WTC11 (cell line): ENCODE measurements at regions not wholly inside any gene's neighbourhood (a gene's known extent, or its start where the extent isn't known, plus 50 kb on each side); places are given as distances from the start of the nearest gene placed in this dataset.

Experiments used
- ATAC-seq: fragments of 200-7000 bp; cut with Tn5 transposase; 2 replicates; pipeline ENCODE4 v1.10.0; 2021; ENCODE audit warnings: mild to moderate bottlenecking, moderate library complexity
- CTCF ChIA-PET: fragments of 300-600 bp; sonication (Branson Sonifier 250); formaldehyde crosslinking; loops from one replicate; lab custom pipeline; 2021; ENCODE audit warnings: antibody characterized with exemption; lab: Charles Lee
- POLR2A ChIA-PET: fragments of 350-600 bp; sonication (Branson Sonifier 250); formaldehyde crosslinking; loops from one replicate; lab custom pipeline; 2021; ENCODE audit warnings: antibody characterized with exemption; lab: Charles Lee
- DNase-seq: peaks from one replicate; pipeline ENCODE4 v3.0.0; 2021; ENCODE audit warnings: low spot score
- H3K27ac Mint-ChIP-seq: 2 replicates; pipeline ENCODE4 v1.8.0; 2021; ENCODE audit warnings: mixed read lengths
- H3K27me3 Mint-ChIP-seq: 2 replicates; pipeline ENCODE4 v1.8.0; 2021; ENCODE audit warnings: low read depth, mild to moderate bottlenecking, moderate library complexity, mixed read lengths
- H3K36me3 Mint-ChIP-seq: 2 replicates; pipeline ENCODE4 v1.8.0; 2021; ENCODE audit warnings: mixed read lengths
- H3K4me1 Mint-ChIP-seq: 2 replicates; pipeline ENCODE4 v1.8.0; 2022; ENCODE audit warnings: mixed read lengths
- H3K4me3 Mint-ChIP-seq: 2 replicates; pipeline ENCODE4 v1.8.0; 2021; ENCODE audit warnings: mild to moderate bottlenecking, moderate library complexity, mixed read lengths
- H3K9me3 Mint-ChIP-seq: 2 replicates; pipeline ENCODE4 v1.8.0; 2021; ENCODE audit warnings: mixed read lengths
- FOXJ3 ChIP-seq: sonication (generic); formaldehyde crosslinking; IDR thresholded peaks from 2 replicates; pipeline ENCODE4 v1.9.0; 2021; ENCODE audit warnings: missing genetic modification reagents, mild to moderate bottlenecking, borderline replicate concordance
- FOXK1 ChIP-seq: sonication (generic); formaldehyde crosslinking; IDR thresholded peaks from 2 replicates; pipeline ENCODE4 v1.8.0; 2022; ENCODE audit warnings: mild to moderate bottlenecking, moderate library complexity, missing genetic modification reagents
- FOXP1 ChIP-seq: sonication (generic); formaldehyde crosslinking; IDR thresholded peaks from 2 replicates; pipeline ENCODE4 v1.8.0; 2022; ENCODE audit warnings: missing genetic modification reagents, mild to moderate bottlenecking, moderate library complexity, borderline replicate concordance
- HMGA2 ChIP-seq: fragments of 250-450 bp; sonication (Bioruptor Pico); IDR thresholded peaks from 2 replicates; pipeline ENCODE4 v1.4.0; 2021; ENCODE audit warnings: mild to moderate bottlenecking, moderate library complexity
- IRF2 ChIP-seq: sonication (generic); formaldehyde crosslinking; IDR thresholded peaks from 2 replicates; pipeline ENCODE4 v1.8.0; 2022; ENCODE audit warnings: low read depth, missing genetic modification reagents, borderline replicate concordance
- JAZF1 ChIP-seq: fragments of 250-450 bp; sonication (Bioruptor Pico); IDR thresholded peaks from 2 replicates; pipeline ENCODE4 v1.9.0; 2021; ENCODE audit warnings: moderate library complexity, mild to moderate bottlenecking, inconsistent platforms
- OVOL2 ChIP-seq: fragments of 250-450 bp; sonication (Bioruptor Pico); IDR thresholded peaks from 2 replicates; pipeline ENCODE4 v1.9.0; 2021; ENCODE audit warnings: mild to moderate bottlenecking, borderline replicate concordance
- RELA ChIP-seq: sonication (generic); formaldehyde crosslinking; IDR thresholded peaks from 2 replicates; pipeline ENCODE4 v1.8.1; 2022; ENCODE audit warnings: missing genetic modification reagents, mild to moderate bottlenecking, borderline replicate concordance
- SMAD3 ChIP-seq: sonication (generic); formaldehyde crosslinking; IDR thresholded peaks from 2 replicates; pipeline ENCODE4 v1.8.0; 2022; ENCODE audit warnings: missing genetic modification reagents, mild to moderate bottlenecking, borderline replicate concordance
- SMAD4 ChIP-seq: sonication (generic); formaldehyde crosslinking; IDR thresholded peaks from 2 replicates; pipeline ENCODE4 v1.8.0; 2022; ENCODE audit warnings: mild to moderate bottlenecking, missing genetic modification reagents
- TCF7 ChIP-seq: sonication (generic); formaldehyde crosslinking; IDR thresholded peaks from 2 replicates; pipeline ENCODE4 v1.8.0; 2022; ENCODE audit warnings: mild to moderate bottlenecking, low read depth, missing genetic modification reagents, moderate library complexity
- TEAD1 ChIP-seq: sonication (generic); formaldehyde crosslinking; IDR thresholded peaks from 2 replicates; pipeline ENCODE4 v1.8.0; 2022; ENCODE audit warnings: mild to moderate bottlenecking, missing genetic modification reagents
- TF ChIP-seq, protein P1 (sequence below): sonication (generic); formaldehyde crosslinking; IDR thresholded peaks from 2 replicates; pipeline ENCODE4 v1.8.1; 2022; ENCODE audit warnings: missing genetic modification reagents, borderline replicate concordance
- TF ChIP-seq, protein P2 (sequence below): sonication (generic); formaldehyde crosslinking; IDR thresholded peaks from 2 replicates; pipeline ENCODE4 v1.8.0; 2022; ENCODE audit warnings: mild to moderate bottlenecking, missing genetic modification reagents
- TF ChIP-seq, protein P3 (sequence below): sonication (generic); formaldehyde crosslinking; IDR thresholded peaks from 2 replicates; pipeline ENCODE4 v1.8.0; 2022; ENCODE audit warnings: mild to moderate bottlenecking, missing genetic modification reagents
- TF ChIP-seq, protein P4 (sequence below): sonication (generic); formaldehyde crosslinking; IDR thresholded peaks from 2 replicates; pipeline ENCODE4 v1.8.0; 2022; ENCODE audit warnings: missing genetic modification reagents
- TF ChIP-seq, protein P5 (sequence below): sonication (generic); formaldehyde crosslinking; IDR thresholded peaks from 2 replicates; pipeline ENCODE4 v1.8.0; 2022; ENCODE audit warnings: mild to moderate bottlenecking, missing genetic modification reagents
- TF ChIP-seq, protein P6 (sequence below): fragments of 200-600 bp; IDR thresholded peaks from 2 replicates; pipeline ENCODE4 v1.8.0; 2022; ENCODE audit warnings: antibody characterized with exemption

DNA sequence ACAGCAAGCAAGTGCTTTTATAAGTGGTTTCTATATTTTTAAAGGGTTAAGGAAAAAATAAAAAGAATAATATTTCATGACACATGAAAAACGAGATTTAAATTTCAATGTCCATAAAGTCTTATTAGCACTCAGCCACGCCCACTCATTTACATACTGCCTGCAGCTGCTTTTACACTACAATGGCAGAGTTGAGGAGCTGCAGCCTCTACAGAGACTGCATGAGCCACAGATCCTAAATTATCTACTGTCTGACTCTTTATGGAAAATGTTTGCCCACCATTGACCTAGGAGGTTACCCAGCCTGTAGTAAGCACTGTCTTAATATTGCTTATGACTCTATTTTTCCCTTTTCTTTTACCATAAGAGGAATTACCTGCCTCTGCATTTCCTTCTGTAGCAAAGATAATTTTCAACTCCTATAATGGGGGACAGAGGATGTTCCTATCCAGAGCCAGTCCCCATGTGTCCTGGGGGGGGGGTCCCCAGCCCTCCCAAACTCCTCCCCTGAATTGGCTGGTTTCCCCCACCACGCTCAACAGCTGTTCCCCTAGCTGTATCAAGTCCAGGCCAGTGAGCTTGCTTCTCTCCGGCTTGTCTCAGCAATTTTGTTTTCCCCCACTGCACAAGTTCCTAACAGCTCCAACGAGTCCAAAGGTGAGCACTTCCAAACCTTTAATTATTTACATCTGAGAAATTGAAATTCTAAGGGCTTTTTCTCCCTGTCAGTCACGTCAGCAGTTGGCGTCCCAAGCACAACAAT is 139.4 kb upstream of the ERCC4 start:
- peaks cover 4% of the 10 kb centered on the region for H3K27me3 Mint-ChIP-seq
- peak overlapping the region; percentile 71; the same call in 1 of the 2 replicates for H3K27ac Mint-ChIP-seq
- ChIA-PET CTCF (interaction anchor here (0.6 to 2.3 kb wide), 4 partner anchors 13 to 728 kb away, joined by 4 to 7 read pairs (median 4); partner anchors contain the start of gene ERCC4), POLR2A (no interaction called here)
- peaks cover 6% of the 10 kb centered on the region for H3K36me3 Mint-ChIP-seq
- peak; percentile 65 for ATAC-seq
- peak overlapping the region; percentile 32 for H3K4me3 Mint-ChIP-seq
- H3K4me1 Mint-ChIP-seq, result peaks cover 24% of the 10 kb centered on the region
- no peak for TF ChIP-seq SMAD3 (CRISPR knock-in tag)
- TF ChIP-seq, protein P1, sequence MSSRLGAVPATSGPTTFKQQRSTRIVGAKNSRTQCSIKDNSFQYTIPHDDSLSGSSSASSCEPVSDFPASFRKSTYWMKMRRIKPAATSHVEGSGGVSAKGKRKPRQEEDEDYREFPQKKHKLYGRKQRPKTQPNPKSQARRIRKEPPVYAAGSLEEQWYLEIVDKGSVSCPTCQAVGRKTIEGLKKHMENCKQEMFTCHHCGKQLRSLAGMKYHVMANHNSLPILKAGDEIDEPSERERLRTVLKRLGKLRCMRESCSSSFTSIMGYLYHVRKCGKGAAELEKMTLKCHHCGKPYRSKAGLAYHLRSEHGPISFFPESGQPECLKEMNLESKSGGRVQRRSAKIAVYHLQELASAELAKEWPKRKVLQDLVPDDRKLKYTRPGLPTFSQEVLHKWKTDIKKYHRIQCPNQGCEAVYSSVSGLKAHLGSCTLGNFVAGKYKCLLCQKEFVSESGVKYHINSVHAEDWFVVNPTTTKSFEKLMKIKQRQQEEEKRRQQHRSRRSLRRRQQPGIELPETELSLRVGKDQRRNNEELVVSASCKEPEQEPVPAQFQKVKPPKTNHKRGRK (CRISPR knock-in tag), result no peak
- no peak for TF ChIP-seq RELA (CRISPR knock-in tag)
- TF ChIP-seq TEAD1 (CRISPR knock-in tag), result no peak
- no peak for TF ChIP-seq JAZF1 (CRISPR knock-in tag)
- no peak for TF ChIP-seq FOXP1 (CRISPR knock-in tag)
- TF ChIP-seq, protein P2, sequence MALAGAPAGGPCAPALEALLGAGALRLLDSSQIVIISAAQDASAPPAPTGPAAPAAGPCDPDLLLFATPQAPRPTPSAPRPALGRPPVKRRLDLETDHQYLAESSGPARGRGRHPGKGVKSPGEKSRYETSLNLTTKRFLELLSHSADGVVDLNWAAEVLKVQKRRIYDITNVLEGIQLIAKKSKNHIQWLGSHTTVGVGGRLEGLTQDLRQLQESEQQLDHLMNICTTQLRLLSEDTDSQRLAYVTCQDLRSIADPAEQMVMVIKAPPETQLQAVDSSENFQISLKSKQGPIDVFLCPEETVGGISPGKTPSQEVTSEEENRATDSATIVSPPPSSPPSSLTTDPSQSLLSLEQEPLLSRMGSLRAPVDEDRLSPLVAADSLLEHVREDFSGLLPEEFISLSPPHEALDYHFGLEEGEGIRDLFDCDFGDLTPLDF (CRISPR knock-in tag), result no peak
- DNase-seq, result no peak
- peaks cover 42% of the 10 kb centered on the region for H3K9me3 Mint-ChIP-seq

DNA sequence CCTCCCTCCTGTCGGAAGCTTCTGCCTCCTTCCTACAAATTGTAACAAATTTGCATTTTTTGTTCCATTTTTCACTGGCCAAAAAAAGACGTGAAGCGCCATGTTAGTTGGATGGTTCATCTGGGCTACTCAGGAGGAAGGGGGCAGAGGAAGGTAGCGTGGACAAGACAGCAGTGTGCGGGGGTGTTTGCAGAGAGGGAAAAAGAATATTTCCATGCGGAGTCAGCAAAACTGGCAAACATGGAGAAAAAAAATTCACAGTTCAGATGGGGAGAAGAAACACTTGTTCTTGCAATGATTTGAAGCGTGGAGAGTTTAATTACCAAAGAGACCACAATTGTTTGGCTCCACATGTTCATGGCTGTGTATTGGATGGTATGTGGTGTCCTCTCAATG is 138.8 kb upstream of the ERCC4 start:
- DNase-seq (no peak), ATAC-seq (no peak)
- H3K9me3 Mint-ChIP-seq, result peaks cover 36% of the 10 kb centered on the region
- peaks cover 4% of the 10 kb centered on the region for H3K27me3 Mint-ChIP-seq
- peaks cover 24% of the 10 kb centered on the region for H3K4me1 Mint-ChIP-seq
- CTCF ChIA-PET, result interaction anchor here (1.0 kb wide), 1 partner anchor 139 kb away, joined by 5 read pairs; the partner anchor contains the start of gene ERCC4
- POLR2A ChIA-PET, result no interaction called here
- peaks cover 4% of the 10 kb centered on the region; the same call in 1 of the 2 replicates for H3K36me3 Mint-ChIP-seq
- H3K4me3 Mint-ChIP-seq, result no peak overlapping the region; the same call in 1 of the 2 replicates
- peak overlapping the region; percentile 71; the same call in 1 of the 2 replicates for H3K27ac Mint-ChIP-seq
- TF ChIP-seq, protein P3, sequence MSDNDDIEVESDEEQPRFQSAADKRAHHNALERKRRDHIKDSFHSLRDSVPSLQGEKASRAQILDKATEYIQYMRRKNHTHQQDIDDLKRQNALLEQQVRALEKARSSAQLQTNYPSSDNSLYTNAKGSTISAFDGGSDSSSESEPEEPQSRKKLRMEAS (CRISPR knock-in tag), result no peak
- no peak for TF ChIP-seq IRF2 (CRISPR knock-in tag)
- TF ChIP-seq, protein P4, sequence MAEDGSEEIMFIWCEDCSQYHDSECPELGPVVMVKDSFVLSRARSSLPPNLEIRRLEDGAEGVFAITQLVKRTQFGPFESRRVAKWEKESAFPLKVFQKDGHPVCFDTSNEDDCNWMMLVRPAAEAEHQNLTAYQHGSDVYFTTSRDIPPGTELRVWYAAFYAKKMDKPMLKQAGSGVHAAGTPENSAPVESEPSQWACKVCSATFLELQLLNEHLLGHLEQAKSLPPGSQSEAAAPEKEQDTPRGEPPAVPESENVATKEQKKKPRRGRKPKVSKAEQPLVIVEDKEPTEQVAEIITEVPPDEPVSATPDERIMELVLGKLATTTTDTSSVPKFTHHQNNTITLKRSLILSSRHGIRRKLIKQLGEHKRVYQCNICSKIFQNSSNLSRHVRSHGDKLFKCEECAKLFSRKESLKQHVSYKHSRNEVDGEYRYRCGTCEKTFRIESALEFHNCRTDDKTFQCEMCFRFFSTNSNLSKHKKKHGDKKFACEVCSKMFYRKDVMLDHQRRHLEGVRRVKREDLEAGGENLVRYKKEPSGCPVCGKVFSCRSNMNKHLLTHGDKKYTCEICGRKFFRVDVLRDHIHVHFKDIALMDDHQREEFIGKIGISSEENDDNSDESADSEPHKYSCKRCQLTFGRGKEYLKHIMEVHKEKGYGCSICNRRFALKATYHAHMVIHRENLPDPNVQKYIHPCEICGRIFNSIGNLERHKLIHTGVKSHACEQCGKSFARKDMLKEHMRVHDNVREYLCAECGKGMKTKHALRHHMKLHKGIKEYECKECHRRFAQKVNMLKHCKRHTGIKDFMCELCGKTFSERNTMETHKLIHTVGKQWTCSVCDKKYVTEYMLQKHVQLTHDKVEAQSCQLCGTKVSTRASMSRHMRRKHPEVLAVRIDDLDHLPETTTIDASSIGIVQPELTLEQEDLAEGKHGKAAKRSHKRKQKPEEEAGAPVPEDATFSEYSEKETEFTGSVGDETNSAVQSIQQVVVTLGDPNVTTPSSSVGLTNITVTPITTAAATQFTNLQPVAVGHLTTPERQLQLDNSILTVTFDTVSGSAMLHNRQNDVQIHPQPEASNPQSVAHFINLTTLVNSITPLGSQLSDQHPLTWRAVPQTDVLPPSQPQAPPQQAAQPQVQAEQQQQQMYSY, result no peak
- TF ChIP-seq, protein P1 (CRISPR knock-in tag), result no peak
- no peak for TF ChIP-seq FOXJ3 (CRISPR knock-in tag)
- TF ChIP-seq, protein P5, sequence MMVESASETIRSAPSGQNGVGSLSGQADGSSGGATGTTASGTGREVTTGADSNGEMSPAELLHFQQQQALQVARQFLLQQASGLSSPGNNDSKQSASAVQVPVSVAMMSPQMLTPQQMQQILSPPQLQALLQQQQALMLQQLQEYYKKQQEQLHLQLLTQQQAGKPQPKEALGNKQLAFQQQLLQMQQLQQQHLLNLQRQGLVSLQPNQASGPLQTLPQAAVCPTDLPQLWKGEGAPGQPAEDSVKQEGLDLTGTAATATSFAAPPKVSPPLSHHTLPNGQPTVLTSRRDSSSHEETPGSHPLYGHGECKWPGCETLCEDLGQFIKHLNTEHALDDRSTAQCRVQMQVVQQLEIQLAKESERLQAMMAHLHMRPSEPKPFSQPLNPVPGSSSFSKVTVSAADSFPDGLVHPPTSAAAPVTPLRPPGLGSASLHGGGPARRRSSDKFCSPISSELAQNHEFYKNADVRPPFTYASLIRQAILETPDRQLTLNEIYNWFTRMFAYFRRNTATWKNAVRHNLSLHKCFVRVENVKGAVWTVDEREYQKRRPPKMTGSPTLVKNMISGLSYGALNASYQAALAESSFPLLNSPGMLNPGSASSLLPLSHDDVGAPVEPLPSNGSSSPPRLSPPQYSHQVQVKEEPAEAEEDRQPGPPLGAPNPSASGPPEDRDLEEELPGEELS (CRISPR knock-in tag), result no peak
- no peak for TF ChIP-seq OVOL2 (CRISPR knock-in tag)
- TF ChIP-seq, protein P6, sequence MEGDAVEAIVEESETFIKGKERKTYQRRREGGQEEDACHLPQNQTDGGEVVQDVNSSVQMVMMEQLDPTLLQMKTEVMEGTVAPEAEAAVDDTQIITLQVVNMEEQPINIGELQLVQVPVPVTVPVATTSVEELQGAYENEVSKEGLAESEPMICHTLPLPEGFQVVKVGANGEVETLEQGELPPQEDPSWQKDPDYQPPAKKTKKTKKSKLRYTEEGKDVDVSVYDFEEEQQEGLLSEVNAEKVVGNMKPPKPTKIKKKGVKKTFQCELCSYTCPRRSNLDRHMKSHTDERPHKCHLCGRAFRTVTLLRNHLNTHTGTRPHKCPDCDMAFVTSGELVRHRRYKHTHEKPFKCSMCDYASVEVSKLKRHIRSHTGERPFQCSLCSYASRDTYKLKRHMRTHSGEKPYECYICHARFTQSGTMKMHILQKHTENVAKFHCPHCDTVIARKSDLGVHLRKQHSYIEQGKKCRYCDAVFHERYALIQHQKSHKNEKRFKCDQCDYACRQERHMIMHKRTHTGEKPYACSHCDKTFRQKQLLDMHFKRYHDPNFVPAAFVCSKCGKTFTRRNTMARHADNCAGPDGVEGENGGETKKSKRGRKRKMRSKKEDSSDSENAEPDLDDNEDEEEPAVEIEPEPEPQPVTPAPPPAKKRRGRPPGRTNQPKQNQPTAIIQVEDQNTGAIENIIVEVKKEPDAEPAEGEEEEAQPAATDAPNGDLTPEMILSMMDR, result no peak
- TF ChIP-seq TEAD1 (CRISPR knock-in tag), result no peak
- no peak for TF ChIP-seq TCF7 (CRISPR knock-in tag)
- TF ChIP-seq FOXK1, result no peak
- TF ChIP-seq HMGA2 (CRISPR knock-in tag), result no peak
- no peak for TF ChIP-seq SMAD4 (CRISPR knock-in tag)
